ENCODE measurements at regions not wholly inside any gene's neighbourhood (a gene's known extent, or its start where the extent isn't known, plus 50 kb on each side); places are given as distances from the start of the nearest gene placed in this dataset.

DNA sequence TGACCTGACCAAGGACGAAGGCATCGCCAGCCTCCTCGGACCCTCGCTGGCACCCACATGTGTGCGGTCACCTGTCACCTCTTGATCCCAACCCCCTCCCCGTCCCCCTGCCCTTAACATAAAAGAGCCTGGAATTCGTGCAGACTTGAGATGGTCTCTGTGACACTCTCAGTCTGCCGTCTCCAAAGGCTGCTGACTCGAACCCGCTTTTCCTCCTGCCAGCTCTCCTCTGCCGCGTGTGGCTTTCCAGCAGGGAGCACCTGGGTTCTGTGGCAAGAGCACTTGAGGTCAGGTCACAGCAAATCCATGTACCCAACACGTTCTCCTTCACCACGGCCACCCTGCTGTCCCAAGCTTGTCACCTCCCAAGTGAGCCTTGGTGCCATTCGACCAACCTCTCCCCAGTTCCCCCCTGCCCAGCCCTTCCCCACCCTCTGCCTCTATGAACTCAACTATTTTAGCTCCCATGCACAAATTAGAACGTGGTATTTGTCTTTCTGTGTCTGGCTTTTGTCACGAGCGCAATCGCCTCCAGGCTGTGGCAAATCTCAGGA is 207.6 kb downstream of the BRD1 start:
- no peaks in the 10 kb centered on the region for H3F3A ChIP-seq (ENCODE audit: low read length, unreplicated experiment)
- no peak overlapping the region for H2AFZ ChIP-seq (ENCODE audit: low read length)
- no TSS peak for BruUV-seq (replicated peaks)
- H3K4me3 ChIP-seq (ENCODE audit: low read length) = no peak overlapping the region
- no peak overlapping the region for H3K27ac ChIP-seq (ENCODE audit: low read length)
- no peaks in the 10 kb centered on the region for H3K79me2 ChIP-seq (ENCODE audit: low read length)
- no peak overlapping the region for H3K4me2 ChIP-seq (ENCODE audit: low read length)
- no peaks in the 10 kb centered on the region for H3K9me3 ChIP-seq (ENCODE audit: low read length)
- TF ChIP-seq, protein P1, sequence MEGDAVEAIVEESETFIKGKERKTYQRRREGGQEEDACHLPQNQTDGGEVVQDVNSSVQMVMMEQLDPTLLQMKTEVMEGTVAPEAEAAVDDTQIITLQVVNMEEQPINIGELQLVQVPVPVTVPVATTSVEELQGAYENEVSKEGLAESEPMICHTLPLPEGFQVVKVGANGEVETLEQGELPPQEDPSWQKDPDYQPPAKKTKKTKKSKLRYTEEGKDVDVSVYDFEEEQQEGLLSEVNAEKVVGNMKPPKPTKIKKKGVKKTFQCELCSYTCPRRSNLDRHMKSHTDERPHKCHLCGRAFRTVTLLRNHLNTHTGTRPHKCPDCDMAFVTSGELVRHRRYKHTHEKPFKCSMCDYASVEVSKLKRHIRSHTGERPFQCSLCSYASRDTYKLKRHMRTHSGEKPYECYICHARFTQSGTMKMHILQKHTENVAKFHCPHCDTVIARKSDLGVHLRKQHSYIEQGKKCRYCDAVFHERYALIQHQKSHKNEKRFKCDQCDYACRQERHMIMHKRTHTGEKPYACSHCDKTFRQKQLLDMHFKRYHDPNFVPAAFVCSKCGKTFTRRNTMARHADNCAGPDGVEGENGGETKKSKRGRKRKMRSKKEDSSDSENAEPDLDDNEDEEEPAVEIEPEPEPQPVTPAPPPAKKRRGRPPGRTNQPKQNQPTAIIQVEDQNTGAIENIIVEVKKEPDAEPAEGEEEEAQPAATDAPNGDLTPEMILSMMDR (conservative IDR thresholded peaks at IDR 0.05; ENCODE audit: low read depth, low read length) = no peak
- TF ChIP-seq EZH2 (IDR thresholded peaks at IDR 0.05; ENCODE audit: low read length, unreplicated experiment) = no peak
- no peak for DNase-seq
- POLR2A ChIA-PET (ENCODE audit: unreplicated experiment) = no interaction called here
- no peaks in the 10 kb centered on the region for H3K4me1 ChIP-seq (ENCODE audit: insufficient read depth, low read length)
- intact Hi-C loops (cut with micrococcal nuclease) = no loop called here
- H3K9me2 ChIP-seq (replicated peaks; ENCODE audit: low read length) = no peaks in the 10 kb centered on the region
- peaks cover 89% of the 10 kb centered on the region for H3K27me3 ChIP-seq (ENCODE audit: low read length)
- no peaks in the 10 kb centered on the region for H4K20me1 ChIP-seq (ENCODE audit: low read length)
- H3K9ac ChIP-seq (ENCODE audit: low read length) = no peak overlapping the region
- no peaks in the 10 kb centered on the region for H3K36me3 ChIP-seq (ENCODE audit: low read depth, low read length)
- CTCF ChIA-PET = no interaction called here
- ATAC-seq = no peak

- H3K4me1 ChIP-seq (ENCODE audit: insufficient read depth, low read length) = no peaks in the 10 kb centered on the region
- H3K36me3 ChIP-seq (ENCODE audit: low read depth, low read length) = no peaks in the 10 kb centered on the region
- BruUV-seq (replicated peaks) = no TSS peak
- no peaks in the 10 kb centered on the region for H3F3A ChIP-seq (ENCODE audit: low read length, unreplicated experiment)
- H3K9me3 ChIP-seq (ENCODE audit: low read length) = no peaks in the 10 kb centered on the region
- H4K20me1 ChIP-seq (ENCODE audit: low read length) = no peaks in the 10 kb centered on the region
- no peak overlapping the region for H2AFZ ChIP-seq (ENCODE audit: low read length)
- POLR2A ChIA-PET (ENCODE audit: unreplicated experiment) = no interaction called here
- no peak overlapping the region for H3K4me3 ChIP-seq (ENCODE audit: low read length)
- ATAC-seq (no peak), DNase-seq (no peak)
- no peak overlapping the region for H3K9ac ChIP-seq (ENCODE audit: low read length)
- no peaks in the 10 kb centered on the region for H3K9me2 ChIP-seq (replicated peaks; ENCODE audit: low read length)
- no peaks in the 10 kb centered on the region for H3K79me2 ChIP-seq (ENCODE audit: low read length)
- H3K27me3 ChIP-seq (ENCODE audit: low read length) = peaks cover 87% of the 10 kb centered on the region
- H3K27ac ChIP-seq (ENCODE audit: low read length) = no peak overlapping the region
- no peak overlapping the region for H3K4me2 ChIP-seq (ENCODE audit: low read length)
- intact Hi-C loops (cut with micrococcal nuclease) = no loop called here
- TF ChIP-seq EZH2 (IDR thresholded peaks at IDR 0.05; ENCODE audit: low read length, unreplicated experiment) (no peak), EZH2phosphoT487 (IDR thresholded peaks at IDR 0.05; ENCODE audit: borderline replicate concordance, low read length) (no peak)
- TF ChIP-seq, protein P1 (conservative IDR thresholded peaks at IDR 0.05; ENCODE audit: low read depth, low read length) = no peak
- CTCF ChIA-PET = no interaction called here
Observed at GRCh38 chr22:49619301-49619700, 208.4 kb downstream of the BRD1 start.

DNA sequence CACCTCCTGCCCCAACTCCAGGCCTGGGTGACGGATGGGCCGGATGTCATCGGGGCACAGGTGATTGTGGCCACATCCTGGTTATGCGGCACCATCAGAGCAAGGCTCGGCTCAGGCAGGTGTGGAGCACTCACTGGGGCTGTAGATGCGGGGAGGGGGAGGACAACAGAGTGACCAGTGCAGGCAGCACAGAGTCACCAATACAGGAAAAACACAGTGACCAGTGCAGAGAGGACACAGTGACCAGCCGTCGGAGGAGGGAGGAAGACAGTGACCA is 209.1 kb downstream of the BRD1 start:
- no peak overlapping the region for H3K9ac ChIP-seq (ENCODE audit: low read length)
- peaks cover 88% of the 10 kb centered on the region for H3K27me3 ChIP-seq (ENCODE audit: low read length)
- ChIA-PET POLR2A (ENCODE audit: unreplicated experiment) (no interaction called here), CTCF (no interaction called here)
- H2AFZ ChIP-seq (ENCODE audit: low read length) = no peak overlapping the region
- intact Hi-C loops (cut with micrococcal nuclease) = no loop called here
- no peak overlapping the region for H3K4me3 ChIP-seq (ENCODE audit: low read length)
- no peaks in the 10 kb centered on the region for H3K79me2 ChIP-seq (ENCODE audit: low read length)
- H3K9me2 ChIP-seq (replicated peaks; ENCODE audit: low read length) = no peaks in the 10 kb centered on the region
- DNase-seq (no peak), ATAC-seq (no peak)
- H3K4me1 ChIP-seq (ENCODE audit: insufficient read depth, low read length) = no peaks in the 10 kb centered on the region
- H3K9me3 ChIP-seq (ENCODE audit: low read length) = no peaks in the 10 kb centered on the region
- no TSS peak for BruUV-seq (replicated peaks)
- no peak overlapping the region for H3K4me2 ChIP-seq (ENCODE audit: low read length)
- no peaks in the 10 kb centered on the region for H3K36me3 ChIP-seq (ENCODE audit: low read depth, low read length)
- TF ChIP-seq, protein P1 (conservative IDR thresholded peaks at IDR 0.05; ENCODE audit: low read depth, low read length) = no peak
- TF ChIP-seq EZH2phosphoT487 (IDR thresholded peaks at IDR 0.05; ENCODE audit: borderline replicate concordance, low read length) (no peak), EZH2 (IDR thresholded peaks at IDR 0.05; ENCODE audit: low read length, unreplicated experiment) (no peak)
- no peaks in the 10 kb centered on the region for H4K20me1 ChIP-seq (ENCODE audit: low read length)
- no peak overlapping the region for H3K27ac ChIP-seq (ENCODE audit: low read length)
- no peaks in the 10 kb centered on the region for H3F3A ChIP-seq (ENCODE audit: low read length, unreplicated experiment)

All from PC-3 (cell line).